ENCODE measurements at regions not wholly inside any gene's neighbourhood (a gene's known extent, or its start where the extent isn't known, plus 50 kb on each side); places are given as distances from the start of the nearest gene placed in this dataset.
A peak's percentile ranks its signal among the peaks of the same experiment; 100 is the strongest.
"Not testable (repeated sequence)": the region's sequence is repeated elsewhere in the genome, so short reads cannot be mapped to it uniquely, and the experiment has no call there.

GRCh38 chr9:73219985-73220626 is 68.4 kb downstream of the ANXA1 start:
- DNase-seq = no peak

GRCh38 chr9:73223594-73223993 is 71.9 kb downstream of the ANXA1 start:
- DNase-seq = no peak

- DNase-seq = no peak
Observed at GRCh38 chr9:73229543-73229942, 77.9 kb downstream of the ANXA1 start.

- DNase-seq = no peak
Observed at GRCh38 chr9:73230251-73230650, 78.6 kb downstream of the ANXA1 start.

- no peak for DNase-seq
Observed at GRCh38 chr9:73231203-73231602, 79.5 kb downstream of the ANXA1 start.

- DNase-seq = no peak
Observed at GRCh38 chr9:73233359-73234007, 81.8 kb downstream of the ANXA1 start.

GRCh38 chr9:73234008-73234360 is 82.3 kb downstream of the ANXA1 start:
- no peak for DNase-seq

GRCh38 chr9:73237140-73237539 is 85.5 kb downstream of the ANXA1 start:
- no peak for DNase-seq

- peak; percentile 12 for DNase-seq
Observed at GRCh38 chr9:73239570-73240265, 88.1 kb downstream of the ANXA1 start.

- DNase-seq = no peak
Observed at GRCh38 chr9:73243078-73243477, 91.4 kb downstream of the ANXA1 start.

- DNase-seq = no peak
Observed at GRCh38 chr9:73259086-73259696, 107.5 kb downstream of the ANXA1 start.

- no peak for DNase-seq
Observed at GRCh38 chr9:73260506-73260905, 108.8 kb downstream of the ANXA1 start.

- no peak for DNase-seq
Observed at GRCh38 chr9:73264631-73265030, 113.0 kb downstream of the ANXA1 start.

GRCh38 chr9:73265876-73266275 is 114.2 kb downstream of the ANXA1 start:
- DNase-seq = no peak

- peak; percentile 46 for DNase-seq
Observed at GRCh38 chr9:73269430-73270101, 117.9 kb downstream of the ANXA1 start.

GRCh38 chr9:73270967-73271721 is 119.5 kb downstream of the ANXA1 start:
- DNase-seq = no peak

GRCh38 chr9:73280113-73280512 is 128.4 kb downstream of the ANXA1 start:
- DNase-seq = no peak

- no peak for DNase-seq
Observed at GRCh38 chr9:73284377-73284776, 132.7 kb downstream of the ANXA1 start.

- no peak for DNase-seq
Observed at GRCh38 chr9:73294336-73294735, 142.7 kb downstream of the ANXA1 start.

GRCh38 chr9:73325983-73326382 is 174.3 kb downstream of the ANXA1 start:
- no peak for DNase-seq

- DNase-seq = no peak
Observed at GRCh38 chr9:73327149-73327548, 175.5 kb downstream of the ANXA1 start.

- not testable (repeated sequence) for DNase-seq
Observed at GRCh38 chr9:73337182-73337581, 185.5 kb downstream of the ANXA1 start.

- no peak for DNase-seq
Observed at GRCh38 chr9:73344060-73344459, 192.4 kb downstream of the ANXA1 start.

Measured in NCI-H69 (cell line).